ENCODE measurements at regions not wholly inside any gene's neighbourhood (a gene's known extent, or its start where the extent isn't known, plus 50 kb on each side); places are given as distances from the start of the nearest gene placed in this dataset.

DNA sequence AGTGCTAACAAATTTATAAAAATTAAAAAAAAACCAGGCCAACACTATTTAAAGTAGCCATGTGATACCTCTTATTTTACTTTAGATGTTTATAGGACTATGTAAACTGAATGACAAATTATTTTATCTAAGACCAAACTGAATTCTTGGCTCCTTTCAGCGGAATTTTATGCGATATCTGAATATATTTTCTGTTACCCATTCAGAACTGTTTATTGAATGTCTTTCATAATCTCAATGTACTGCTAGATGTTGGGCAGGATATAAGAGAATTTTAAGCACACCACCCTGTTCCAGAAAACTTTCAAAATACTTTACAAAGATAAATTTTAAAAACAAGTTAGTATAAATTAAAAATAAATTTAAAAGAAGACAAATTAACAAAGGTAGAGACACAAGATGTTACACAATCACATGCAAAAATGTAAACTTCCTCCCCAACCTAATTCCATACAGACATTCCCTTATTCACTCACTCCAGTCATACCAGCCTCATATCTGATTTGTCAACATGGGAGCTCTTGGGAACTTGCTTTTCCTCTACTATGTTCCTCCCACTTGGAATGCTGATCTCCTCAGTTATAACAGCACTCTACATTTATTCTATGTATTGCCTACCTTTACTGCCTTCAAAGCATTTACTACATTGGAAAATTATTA is 154.6 kb upstream of the MBNL1 start:
- DNase-seq (no peak), ATAC-seq (ENCODE audit: low read depth) (no peak)
- no peaks in the 10 kb centered on the region for H3K27me3 Mint-ChIP-seq
- no peak overlapping the region for H3K9ac ChIP-seq (ENCODE audit: low read length)
- H3K79me2 ChIP-seq (ENCODE audit: control insufficient read depth, insufficient read depth, low read length): no peaks in the 10 kb centered on the region
- CTCF ChIA-PET: interaction anchor here (1.2 to 1.4 kb wide), 2 partner anchors 12 to 330 kb away, joined by 3 read pairs; no protein-coding TSS in a partner anchor
- POLR2A ChIA-PET: no interaction called here
- TF ChIP-seq, protein P1, sequence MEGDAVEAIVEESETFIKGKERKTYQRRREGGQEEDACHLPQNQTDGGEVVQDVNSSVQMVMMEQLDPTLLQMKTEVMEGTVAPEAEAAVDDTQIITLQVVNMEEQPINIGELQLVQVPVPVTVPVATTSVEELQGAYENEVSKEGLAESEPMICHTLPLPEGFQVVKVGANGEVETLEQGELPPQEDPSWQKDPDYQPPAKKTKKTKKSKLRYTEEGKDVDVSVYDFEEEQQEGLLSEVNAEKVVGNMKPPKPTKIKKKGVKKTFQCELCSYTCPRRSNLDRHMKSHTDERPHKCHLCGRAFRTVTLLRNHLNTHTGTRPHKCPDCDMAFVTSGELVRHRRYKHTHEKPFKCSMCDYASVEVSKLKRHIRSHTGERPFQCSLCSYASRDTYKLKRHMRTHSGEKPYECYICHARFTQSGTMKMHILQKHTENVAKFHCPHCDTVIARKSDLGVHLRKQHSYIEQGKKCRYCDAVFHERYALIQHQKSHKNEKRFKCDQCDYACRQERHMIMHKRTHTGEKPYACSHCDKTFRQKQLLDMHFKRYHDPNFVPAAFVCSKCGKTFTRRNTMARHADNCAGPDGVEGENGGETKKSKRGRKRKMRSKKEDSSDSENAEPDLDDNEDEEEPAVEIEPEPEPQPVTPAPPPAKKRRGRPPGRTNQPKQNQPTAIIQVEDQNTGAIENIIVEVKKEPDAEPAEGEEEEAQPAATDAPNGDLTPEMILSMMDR (IDR thresholded peaks at IDR 0.05): no peak
- TF ChIP-seq EZH2 (IDR thresholded peaks at IDR 0.05; ENCODE audit: borderline replicate concordance, insufficient read depth, low read depth, low read length, poor library complexity, severe bottlenecking): no peak
- H3K4me3 Mint-ChIP-seq: no peak overlapping the region
- no peaks in the 10 kb centered on the region for H3K9me3 Mint-ChIP-seq (ENCODE audit: insufficient read depth)
- no peaks in the 10 kb centered on the region for H4K20me1 ChIP-seq (ENCODE audit: control insufficient read depth, insufficient read depth, low read length, poor library complexity, severe bottlenecking)
- H3K4me1 Mint-ChIP-seq: no peaks in the 10 kb centered on the region
- no peaks in the 10 kb centered on the region for H3K27me3 ChIP-seq (replicated peaks in 1 of 4; ENCODE audit: control extremely low read depth in 1 of 4, control insufficient read depth in 3 of 4, insufficient read depth in 4 of 4, low read length in 3 of 4)
- no peak overlapping the region for H3K27ac ChIP-seq (ENCODE audit: low read length in 2 of 2)
- no peak overlapping the region for H3K27ac Mint-ChIP-seq
- H3K9me3 ChIP-seq (ENCODE audit: control extremely low read depth in 1 of 3, control insufficient read depth in 2 of 3, insufficient read depth in 1 of 3, low read length in 2 of 3): no peaks in the 10 kb centered on the region
- no peak overlapping the region for H3K4me3 ChIP-seq (ENCODE audit: control extremely low read depth in 1 of 5, extremely low read depth in 1 of 5, insufficient read depth in 1 of 5, low read depth in 2 of 5, low read length in 4 of 5)
- no peak overlapping the region for H2AFZ ChIP-seq (ENCODE audit: insufficient read depth, low read depth, low read length, poor library complexity, severe bottlenecking)
- WGBS (ENCODE audit: insufficient coverage): no CpG with 5 or more reads among the region's 2 CpGs
- no peak overlapping the region for H3K4me2 ChIP-seq (replicated peaks; ENCODE audit: low read depth, low read length, poor library complexity, severe bottlenecking)
- no peaks in the 10 kb centered on the region for H3K4me1 ChIP-seq (ENCODE audit: control insufficient read depth in 2 of 2, insufficient read depth in 2 of 2, low read length in 2 of 2)
- H3K36me3 ChIP-seq (replicated peaks in 1 of 2; ENCODE audit: control extremely low read depth in 1 of 2, control insufficient read depth in 1 of 2, extremely low read depth in 1 of 2, insufficient read depth in 2 of 2, low read length in 1 of 2): no peaks in the 10 kb centered on the region
- intact Hi-C loops (cut with micrococcal nuclease): no loop called here

DNA sequence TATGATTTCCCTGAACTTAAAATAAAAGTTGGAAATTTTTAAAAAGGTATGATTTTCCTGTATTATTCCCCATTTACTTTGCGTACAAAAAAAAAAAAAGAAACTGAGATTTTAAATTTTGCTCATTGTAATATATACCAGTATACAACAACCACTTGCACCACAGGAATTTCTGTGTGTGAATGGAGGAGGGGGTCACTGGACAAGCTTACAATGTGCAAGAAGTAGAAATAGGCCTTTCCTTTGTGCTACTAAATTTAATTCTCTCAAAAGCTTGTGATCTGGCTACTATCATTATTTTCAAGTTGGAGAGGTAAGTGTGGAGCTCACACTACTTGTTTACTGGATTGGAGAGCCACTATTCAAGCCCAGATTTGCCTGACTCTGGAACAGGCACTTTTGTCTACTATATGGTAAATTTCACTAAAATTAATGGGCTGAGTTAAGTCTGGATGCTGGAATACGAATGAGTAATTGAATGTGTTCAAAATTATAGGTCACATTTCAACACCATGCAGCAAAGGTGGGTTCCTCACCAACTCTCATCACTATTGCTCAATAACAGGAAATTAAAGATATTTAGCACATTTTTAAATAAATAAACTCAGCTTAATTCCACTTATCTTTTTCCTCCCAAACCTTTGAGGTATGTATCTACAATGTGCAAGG is 148.0 kb upstream of the MBNL1 start:
- Histone ChIP-seq H3K79me2 (ENCODE audit: control insufficient read depth, insufficient read depth, low read length) (no peaks in the 10 kb centered on the region), H2AFZ (ENCODE audit: insufficient read depth, low read depth, low read length, poor library complexity, severe bottlenecking) (no peak overlapping the region), H3K4me2 (replicated peaks; ENCODE audit: low read depth, low read length, poor library complexity, severe bottlenecking) (no peak overlapping the region), H3K36me3 (replicated peaks in 1 of 2; ENCODE audit: control extremely low read depth in 1 of 2, control insufficient read depth in 1 of 2, extremely low read depth in 1 of 2, insufficient read depth in 2 of 2, low read length in 1 of 2) (no peaks in the 10 kb centered on the region), H3K4me1 (ENCODE audit: control insufficient read depth in 2 of 2, insufficient read depth in 2 of 2, low read length in 2 of 2) (no peaks in the 10 kb centered on the region), H4K20me1 (ENCODE audit: control insufficient read depth, insufficient read depth, low read length, poor library complexity, severe bottlenecking) (no peaks in the 10 kb centered on the region), H3K4me3 (ENCODE audit: control extremely low read depth in 1 of 5, extremely low read depth in 1 of 5, insufficient read depth in 1 of 5, low read depth in 2 of 5, low read length in 4 of 5) (no peak overlapping the region), H3K9me3 (ENCODE audit: control extremely low read depth in 1 of 3, control insufficient read depth in 2 of 3, insufficient read depth in 1 of 3, low read length in 2 of 3) (no peaks in the 10 kb centered on the region), H3K27ac (ENCODE audit: low read length in 2 of 2) (no peak overlapping the region), H3K9ac (ENCODE audit: low read length) (no peak overlapping the region), H3K27me3 (replicated peaks in 1 of 4; ENCODE audit: control extremely low read depth in 1 of 4, control insufficient read depth in 3 of 4, insufficient read depth in 4 of 4, low read length in 3 of 4) (no peaks in the 10 kb centered on the region)
- ATAC-seq (ENCODE audit: low read depth) (no peak), DNase-seq (no peak)
- H3K4me3 Mint-ChIP-seq: no peak overlapping the region
- H3K27me3 Mint-ChIP-seq: no peaks in the 10 kb centered on the region
- intact Hi-C loops (cut with micrococcal nuclease): no loop called here
- TF ChIP-seq EZH2 (IDR thresholded peaks at IDR 0.05; ENCODE audit: borderline replicate concordance, insufficient read depth, low read depth, low read length, poor library complexity, severe bottlenecking): no peak
- TF ChIP-seq, protein P1 (IDR thresholded peaks at IDR 0.05): no peak
- H3K9me3 Mint-ChIP-seq (ENCODE audit: insufficient read depth): peaks cover 2% of the 10 kb centered on the region
- POLR2A ChIA-PET: no interaction called here
- CTCF ChIA-PET: no interaction called here
- H3K27ac Mint-ChIP-seq: no peak overlapping the region
- no CpG with 5 or more reads among the region's 2 CpGs for WGBS (ENCODE audit: insufficient coverage)
- H3K4me1 Mint-ChIP-seq: peaks cover 6% of the 10 kb centered on the region

All from B cell (primary cell).